SK-N-SH (cell line): ENCODE measurements at regions not wholly inside any gene's neighbourhood (a gene's known extent, or its start where the extent isn't known, plus 50 kb on each side); places are given as distances from the start of the nearest gene placed in this dataset.

Source experiments
- CTCF ChIA-PET: fragments of 300-600, 350-600 bp; formaldehyde crosslinking; extraction: SDS; loops from one replicate; lab custom pipeline; 2021; lab: Yijun Ruan, JAX
- POLR2A ChIA-PET: fragments of 350-600 bp; sonication (Branson Sonifier 250); formaldehyde crosslinking; extraction: SDS; loops from one replicate; lab custom pipeline; 2020; ENCODE audit warnings: antibody characterized with exemption, inconsistent platforms; lab: Yijun Ruan, JAX
- DNase-seq: peaks from one replicate; pipeline ENCODE4 v3.0.0; 2012
- H2AFZ ChIP-seq: fragments of 200-600 bp; sonication (generic); 2 replicates; pipeline ENCODE4 v1.8.1; 2016; ENCODE audit warnings: antibody characterized with exemption, mild to moderate bottlenecking, low read depth
- H3F3A ChIP-seq: fragments of 200-600 bp; sonication (generic); replicated peaks from 2 replicates; pipeline ENCODE3; 2016; ENCODE audit warnings: antibody characterized with exemption, mild to moderate bottlenecking; ENCODE audit not compliant: insufficient read depth
- H3K27ac ChIP-seq, 2 experiments: fragments of 200-500 bp in 1 of 2; fragments of 200-600 bp in 1 of 2; sonication (Bioruptor generic) in 1 of 2; sonication (generic), shearing (Covaris generic) in 1 of 2; 2 replicates each; pipeline versions ENCODE4 v1.5.1 to v1.6.1; 2014 to 2016; ENCODE audit warnings: low read depth in 2 of 2, inconsistent platforms in 1 of 2, low read length in 1 of 2, mild to moderate bottlenecking in 1 of 2, mixed read lengths in 1 of 2
- H3K27me3 ChIP-seq: fragments of 200-600 bp; sonication (generic), shearing (Covaris generic); 2 replicates; pipeline ENCODE4 v1.6.1; 2016; ENCODE audit warnings: mixed run types; ENCODE audit not compliant: insufficient read depth
- H3K36me3 ChIP-seq, 2 experiments: fragments of 200-500 bp in 1 of 2; fragments of 200-600 bp in 1 of 2; sonication (Bioruptor generic) in 1 of 2; sonication (generic) in 1 of 2; replicated peaks in 1 of 2; 2 replicates each; pipeline versions ENCODE3 to v1.5.1; 2014 to 2016; ENCODE audit warnings: low read length in 1 of 2, mild to moderate bottlenecking in 1 of 2; ENCODE audit not compliant: insufficient read depth in 2 of 2, control insufficient read depth in 1 of 2
- H3K4me1 ChIP-seq, 2 experiments: fragments of 200-500 bp in 1 of 2; fragments of 200-600 bp in 1 of 2; sonication (Bioruptor generic) in 1 of 2; sonication (generic), shearing (Covaris generic) in 1 of 2; 2 replicates each; pipeline versions ENCODE4 v1.5.1 to v1.6.1; 2014 to 2016; ENCODE audit warnings: low read depth in 1 of 2, low read length in 1 of 2, mixed run types in 1 of 2; ENCODE audit not compliant: insufficient read depth in 2 of 2, control insufficient read depth in 1 of 2
- H3K4me2 ChIP-seq: fragments of 200-600 bp; sonication (generic), shearing (Covaris generic); 2 replicates; pipeline ENCODE4 v1.6.1; 2017; ENCODE audit warnings: mixed run types
- H3K4me3 ChIP-seq, 2 experiments: fragments of 200-500 bp in 1 of 2; fragments of 200-600 bp in 1 of 2; sonication (Bioruptor generic) in 1 of 2; sonication (generic), shearing (Covaris generic) in 1 of 2; 2 replicates each; pipeline versions ENCODE4 v1.5.1 to v1.8.1; 2014 to 2016; ENCODE audit warnings: low read depth in 2 of 2, inconsistent platforms in 1 of 2, low read length in 1 of 2, mild to moderate bottlenecking in 1 of 2, mixed read lengths in 1 of 2, moderate library complexity in 1 of 2
- H3K79me2 ChIP-seq: fragments of 200-600 bp; sonication (generic); 2 replicates; pipeline ENCODE4 v1.8.1; 2017; ENCODE audit warnings: mild to moderate bottlenecking; ENCODE audit not compliant: insufficient read depth
- H3K9ac ChIP-seq: fragments of 200-600 bp; sonication (generic); 2 replicates; pipeline ENCODE4 v1.6.1; 2017; ENCODE audit warnings: mixed run types
- H3K9me2 ChIP-seq: fragments of 200-600 bp; sonication (generic); 2 replicates; pipeline ENCODE4 v1.6.1; 2017; ENCODE audit warnings: mixed run types
- H3K9me3 ChIP-seq: fragments of 200-600 bp; sonication (generic); 2 replicates; pipeline ENCODE4 v1.6.1; 2017; ENCODE audit warnings: mixed run types, mild to moderate bottlenecking, moderate library complexity
- H4K20me1 ChIP-seq: fragments of 200-600 bp; sonication (generic); 2 replicates; pipeline ENCODE4 v1.6.1; 2017; ENCODE audit warnings: mild to moderate bottlenecking, mixed run types; ENCODE audit not compliant: insufficient read depth
- EZH2phosphoT487 ChIP-seq: fragments of 200-600 bp; sonication (generic); IDR thresholded peaks from 2 replicates; pipeline ENCODE4 v1.6.1; 2017; ENCODE audit warnings: low read depth, mixed run types, mild to moderate bottlenecking, antibody characterized with exemption, moderate library complexity, borderline replicate concordance
- FOSL2 ChIP-seq: IDR thresholded peaks from 2 replicates; pipeline ENCODE4 v1.4.0; 2012; ENCODE audit warnings: low read depth, mild to moderate bottlenecking, moderate library complexity, borderline replicate concordance
- GABPA ChIP-seq: IDR thresholded peaks from 2 replicates; pipeline ENCODE4 v1.4.0; 2012; ENCODE audit warnings: low read depth, mild to moderate bottlenecking
- MXI1 ChIP-seq: IDR thresholded peaks from 2 replicates; pipeline ENCODE4 v1.6.1; 2012; ENCODE audit warnings: mild to moderate bottlenecking, low read depth, low read length, improper control_type of control experiment
- NFIC ChIP-seq: IDR thresholded peaks from 2 replicates; pipeline ENCODE4 v1.4.0; 2012; ENCODE audit warnings: borderline replicate concordance
- POLR2AphosphoS5 ChIP-seq: IDR thresholded peaks from 2 replicates; pipeline ENCODE4 v1.6.1; 2012; ENCODE audit warnings: low read depth, low read length
- RAD21 ChIP-seq: IDR thresholded peaks from 2 replicates; pipeline ENCODE4 v1.6.1; 2012; ENCODE audit warnings: mild to moderate bottlenecking, low read length
- RCOR1 ChIP-seq: fragments of 150-350 bp; IDR thresholded peaks from 2 replicates; pipeline ENCODE4 v1.6.1; 2017; ENCODE audit warnings: antibody characterized with exemption, low read length
- RXRA ChIP-seq: IDR thresholded peaks from 2 replicates; pipeline ENCODE4 v1.4.0; 2012; ENCODE audit warnings: low read depth, mild to moderate bottlenecking, borderline replicate concordance
- SIN3A ChIP-seq: IDR thresholded peaks from 2 replicates; pipeline ENCODE4 v1.6.1; 2012; ENCODE audit warnings: low read depth, mild to moderate bottlenecking, low read length, moderate library complexity, borderline replicate concordance
- TAF1 ChIP-seq: IDR thresholded peaks from 2 replicates; pipeline ENCODE4 v1.6.1; 2012; ENCODE audit warnings: low read depth, mild to moderate bottlenecking, low read length, moderate library complexity, borderline replicate concordance
- TEAD4 ChIP-seq: IDR thresholded peaks from 2 replicates; pipeline ENCODE4 v1.4.0; 2012; ENCODE audit warnings: mild to moderate bottlenecking, borderline replicate concordance; ENCODE audit not compliant: insufficient read depth
- WGBS: methylation state at CpG from one replicate; pipeline ENCODE4 v1.1.6; 2017; ENCODE audit warnings: low lambda C conversion rate; 5-methylcytosine and 5-hydroxymethylcytosine counted together
- TF ChIP-seq, protein P1 (sequence below): IDR thresholded peaks from 2 replicates; pipeline ENCODE4; 2012
- TF ChIP-seq, protein P2 (sequence below): IDR thresholded peaks from 2 replicates; pipeline ENCODE4 v1.4.0; 2012; ENCODE audit warnings: low read depth, borderline replicate concordance
- TF ChIP-seq, protein P3 (sequence below): IDR thresholded peaks from 2 replicates; pipeline ENCODE4 v1.6.1; 2012; ENCODE audit warnings: mild to moderate bottlenecking, low read depth, low read length, moderate library complexity
- TF ChIP-seq, protein P4 (sequence below): fragments of 150-350 bp; IDR thresholded peaks from 2 replicates; pipeline ENCODE4 v1.6.1; 2017; ENCODE audit warnings: antibody characterized with exemption, low read length, low read depth, borderline replicate concordance

DNA sequence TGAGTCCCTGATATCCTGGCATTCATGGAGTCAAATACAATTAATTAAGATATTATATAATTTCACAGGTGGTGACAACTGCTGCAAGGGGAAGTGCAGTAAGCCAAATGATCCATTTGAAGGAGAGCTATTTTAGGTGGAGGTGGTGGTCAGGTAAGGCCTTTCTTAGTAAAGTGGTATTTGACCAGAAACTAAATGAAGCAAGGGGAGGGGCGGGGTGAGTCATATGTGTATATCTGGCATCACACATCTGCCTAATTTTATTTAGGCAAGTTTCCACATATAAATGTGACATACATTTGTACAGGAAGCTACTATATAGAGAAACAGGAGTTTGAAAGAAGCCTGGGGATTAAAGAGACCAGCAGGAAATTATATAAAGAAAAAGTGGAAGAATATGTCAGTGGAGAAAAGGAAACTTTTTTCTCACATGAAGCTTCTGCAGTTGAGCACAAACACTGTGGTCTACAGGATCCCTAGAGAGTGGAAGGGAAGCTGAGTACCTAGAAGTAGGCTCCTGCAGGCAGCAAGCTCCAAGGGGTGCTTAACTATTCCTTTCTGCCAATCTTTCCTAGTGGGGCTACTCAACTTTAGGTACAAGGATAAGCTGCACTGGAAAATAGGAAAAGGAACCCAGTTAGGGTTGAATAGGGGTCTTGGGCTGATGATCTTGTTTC is 99.6 kb downstream of the OGFRL1 start:
- H3K36me3 ChIP-seq = no peaks in the 10 kb centered on the region
- H3K27me3 ChIP-seq = no peaks in the 10 kb centered on the region
- no peaks in the 10 kb centered on the region for H3K9me2 ChIP-seq
- H3K4me2 ChIP-seq = no peak overlapping the region
- DNase-seq = no peak
- H3K27ac ChIP-seq = no peak overlapping the region
- TF ChIP-seq SIN3A (no peak), RCOR1 (no peak), NFIC (no peak), POLR2AphosphoS5 (no peak)
- TF ChIP-seq, protein P1, sequence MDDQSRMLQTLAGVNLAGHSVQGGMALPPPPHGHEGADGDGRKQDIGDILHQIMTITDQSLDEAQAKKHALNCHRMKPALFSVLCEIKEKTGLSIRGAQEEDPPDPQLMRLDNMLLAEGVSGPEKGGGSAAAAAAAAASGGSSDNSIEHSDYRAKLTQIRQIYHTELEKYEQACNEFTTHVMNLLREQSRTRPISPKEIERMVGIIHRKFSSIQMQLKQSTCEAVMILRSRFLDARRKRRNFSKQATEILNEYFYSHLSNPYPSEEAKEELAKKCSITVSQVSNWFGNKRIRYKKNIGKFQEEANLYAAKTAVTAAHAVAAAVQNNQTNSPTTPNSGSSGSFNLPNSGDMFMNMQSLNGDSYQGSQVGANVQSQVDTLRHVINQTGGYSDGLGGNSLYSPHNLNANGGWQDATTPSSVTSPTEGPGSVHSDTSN = no peak
- WGBS = 95% methylated on average over 1 of the region's 1 CpG
- no peak overlapping the region for H3K9ac ChIP-seq
- no peak overlapping the region for H3K4me3 ChIP-seq
- no peaks in the 10 kb centered on the region for H3K9me3 ChIP-seq
- H3F3A ChIP-seq = peaks cover 8% of the 10 kb centered on the region
- peaks cover 0 to 33% of the 10 kb centered on the region in 2 experiments; a peak in 3 of 4 replicates for H3K4me1 ChIP-seq
- H3K79me2 ChIP-seq = peaks cover 5% of the 10 kb centered on the region; the same call in 1 of the 2 replicates
- ChIA-PET CTCF (interaction anchor here (0.5 to 1.3 kb wide), 2 partner anchors 197 to 611 kb away, joined by 3 to 4 read pairs; no protein-coding TSS in a partner anchor), POLR2A (no interaction called here)
- H2AFZ ChIP-seq = no peak overlapping the region
- H4K20me1 ChIP-seq = no peaks in the 10 kb centered on the region

DNA sequence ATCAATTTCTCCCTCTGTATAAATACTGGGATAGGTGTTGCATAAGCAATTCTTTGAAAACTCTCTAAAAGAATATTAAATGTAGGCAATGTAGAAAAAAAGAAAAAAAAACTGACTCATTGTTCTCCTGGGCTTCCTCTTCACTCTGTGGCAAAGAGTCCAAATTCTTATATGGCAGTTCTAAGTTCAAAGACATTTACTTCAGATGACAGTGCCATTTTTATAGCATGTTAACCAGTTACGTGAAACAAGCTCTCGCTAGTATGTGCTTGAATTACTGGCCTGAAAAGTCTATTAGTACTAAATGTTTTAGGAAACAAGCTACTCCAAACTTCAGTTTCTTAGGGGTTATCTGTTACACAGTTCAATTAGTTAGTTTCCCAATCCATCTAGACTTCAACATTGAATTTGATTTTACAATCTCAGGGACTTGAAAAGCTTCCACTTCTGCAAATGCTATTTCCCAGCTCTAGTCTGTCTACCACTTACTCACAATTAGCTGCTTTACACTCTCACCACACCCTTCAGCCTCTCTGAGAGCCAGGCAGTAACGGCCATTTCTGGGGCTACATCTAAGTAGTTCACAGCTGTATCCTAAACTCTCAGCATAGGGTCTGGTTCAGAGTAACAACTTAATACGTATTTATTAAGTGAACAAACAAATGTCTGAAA is 100.4 kb downstream of the OGFRL1 start:
- H3K4me3 ChIP-seq = no peak overlapping the region
- ChIA-PET POLR2A (no interaction called here), CTCF (interaction anchor here (1.1 to 1.3 kb wide), 2 partner anchors 8 to 198 kb away, joined by 3 to 4 read pairs; no protein-coding TSS in a partner anchor)
- H3K4me1 ChIP-seq = peaks cover 0 to 41% of the 10 kb centered on the region in 2 experiments; a peak in 3 of 4 replicates
- H3K9me3 ChIP-seq = no peaks in the 10 kb centered on the region
- DNase-seq = no peak
- peaks cover 5% of the 10 kb centered on the region; the same call in 1 of the 2 replicates for H3K79me2 ChIP-seq
- 72% methylated on average over 4 of the region's 4 CpGs for WGBS
- no peaks in the 10 kb centered on the region for H3K27me3 ChIP-seq
- H3K9ac ChIP-seq = no peak overlapping the region
- no peak overlapping the region for H3K27ac ChIP-seq
- no peaks in the 10 kb centered on the region for H3K9me2 ChIP-seq
- H3K36me3 ChIP-seq = no peaks in the 10 kb centered on the region
- no peak overlapping the region for H2AFZ ChIP-seq
- no peak overlapping the region for H3K4me2 ChIP-seq
- no peaks in the 10 kb centered on the region for H4K20me1 ChIP-seq
- peaks cover 16% of the 10 kb centered on the region for H3F3A ChIP-seq
- no peak for TF ChIP-seq RXRA
- TF ChIP-seq TAF1 = no peak
- TF ChIP-seq, protein P2, sequence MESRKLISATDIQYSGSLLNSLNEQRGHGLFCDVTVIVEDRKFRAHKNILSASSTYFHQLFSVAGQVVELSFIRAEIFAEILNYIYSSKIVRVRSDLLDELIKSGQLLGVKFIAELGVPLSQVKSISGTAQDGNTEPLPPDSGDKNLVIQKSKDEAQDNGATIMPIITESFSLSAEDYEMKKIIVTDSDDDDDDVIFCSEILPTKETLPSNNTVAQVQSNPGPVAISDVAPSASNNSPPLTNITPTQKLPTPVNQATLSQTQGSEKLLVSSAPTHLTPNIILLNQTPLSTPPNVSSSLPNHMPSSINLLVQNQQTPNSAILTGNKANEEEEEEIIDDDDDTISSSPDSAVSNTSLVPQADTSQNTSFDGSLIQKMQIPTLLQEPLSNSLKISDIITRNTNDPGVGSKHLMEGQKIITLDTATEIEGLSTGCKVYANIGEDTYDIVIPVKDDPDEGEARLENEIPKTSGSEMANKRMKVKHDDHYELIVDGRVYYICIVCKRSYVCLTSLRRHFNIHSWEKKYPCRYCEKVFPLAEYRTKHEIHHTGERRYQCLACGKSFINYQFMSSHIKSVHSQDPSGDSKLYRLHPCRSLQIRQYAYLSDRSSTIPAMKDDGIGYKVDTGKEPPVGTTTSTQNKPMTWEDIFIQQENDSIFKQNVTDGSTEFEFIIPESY = no peak
- no peak for TF ChIP-seq TEAD4
- TF ChIP-seq, protein P3, sequence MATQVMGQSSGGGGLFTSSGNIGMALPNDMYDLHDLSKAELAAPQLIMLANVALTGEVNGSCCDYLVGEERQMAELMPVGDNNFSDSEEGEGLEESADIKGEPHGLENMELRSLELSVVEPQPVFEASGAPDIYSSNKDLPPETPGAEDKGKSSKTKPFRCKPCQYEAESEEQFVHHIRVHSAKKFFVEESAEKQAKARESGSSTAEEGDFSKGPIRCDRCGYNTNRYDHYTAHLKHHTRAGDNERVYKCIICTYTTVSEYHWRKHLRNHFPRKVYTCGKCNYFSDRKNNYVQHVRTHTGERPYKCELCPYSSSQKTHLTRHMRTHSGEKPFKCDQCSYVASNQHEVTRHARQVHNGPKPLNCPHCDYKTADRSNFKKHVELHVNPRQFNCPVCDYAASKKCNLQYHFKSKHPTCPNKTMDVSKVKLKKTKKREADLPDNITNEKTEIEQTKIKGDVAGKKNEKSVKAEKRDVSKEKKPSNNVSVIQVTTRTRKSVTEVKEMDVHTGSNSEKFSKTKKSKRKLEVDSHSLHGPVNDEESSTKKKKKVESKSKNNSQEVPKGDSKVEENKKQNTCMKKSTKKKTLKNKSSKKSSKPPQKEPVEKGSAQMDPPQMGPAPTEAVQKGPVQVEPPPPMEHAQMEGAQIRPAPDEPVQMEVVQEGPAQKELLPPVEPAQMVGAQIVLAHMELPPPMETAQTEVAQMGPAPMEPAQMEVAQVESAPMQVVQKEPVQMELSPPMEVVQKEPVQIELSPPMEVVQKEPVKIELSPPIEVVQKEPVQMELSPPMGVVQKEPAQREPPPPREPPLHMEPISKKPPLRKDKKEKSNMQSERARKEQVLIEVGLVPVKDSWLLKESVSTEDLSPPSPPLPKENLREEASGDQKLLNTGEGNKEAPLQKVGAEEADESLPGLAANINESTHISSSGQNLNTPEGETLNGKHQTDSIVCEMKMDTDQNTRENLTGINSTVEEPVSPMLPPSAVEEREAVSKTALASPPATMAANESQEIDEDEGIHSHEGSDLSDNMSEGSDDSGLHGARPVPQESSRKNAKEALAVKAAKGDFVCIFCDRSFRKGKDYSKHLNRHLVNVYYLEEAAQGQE = no peak
- TF ChIP-seq RAD21 = no peak
- TF ChIP-seq EZH2phosphoT487 = no peak
- TF ChIP-seq, protein P1 = no peak
- no peak for TF ChIP-seq RCOR1
- TF ChIP-seq GABPA = no peak
- TF ChIP-seq MXI1 = no peak
- no peak for TF ChIP-seq FOSL2
- TF ChIP-seq, protein P4, sequence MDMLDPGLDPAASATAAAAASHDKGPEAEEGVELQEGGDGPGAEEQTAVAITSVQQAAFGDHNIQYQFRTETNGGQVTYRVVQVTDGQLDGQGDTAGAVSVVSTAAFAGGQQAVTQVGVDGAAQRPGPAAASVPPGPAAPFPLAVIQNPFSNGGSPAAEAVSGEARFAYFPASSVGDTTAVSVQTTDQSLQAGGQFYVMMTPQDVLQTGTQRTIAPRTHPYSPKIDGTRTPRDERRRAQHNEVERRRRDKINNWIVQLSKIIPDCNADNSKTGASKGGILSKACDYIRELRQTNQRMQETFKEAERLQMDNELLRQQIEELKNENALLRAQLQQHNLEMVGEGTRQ = no peak
